Endothelial cell of umbilical vein (primary cell): ENCODE measurements at regions not wholly inside any gene's neighbourhood (a gene's known extent, or its start where the extent isn't known, plus 50 kb on each side); places are given as distances from the start of the nearest gene placed in this dataset.

Experiments used
- BruUV-seq: library from RNA; stranded (reverse); fragments of 400-500 nt; replicated peaks from 2 replicates; lab custom pipeline; 2021; lab: Mats Ljungman, UMichigan
- CTCF ChIA-PET: fragments of 300-600, 350-600 bp; sonication (Branson Sonifier 250); formaldehyde crosslinking; loops from one replicate; lab custom pipeline; 2021; ENCODE audit warnings: antibody characterized with exemption, inconsistent platforms; lab: Charles Lee
- POLR2A ChIA-PET: fragments of 300-600, 350-600 bp; sonication (Branson Sonifier 250); formaldehyde crosslinking; loops from one replicate; lab custom pipeline; 2021; ENCODE audit warnings: antibody characterized with exemption, inconsistent platforms; lab: Charles Lee
- DNase-seq: peaks from one replicate; pipeline ENCODE4 v3.0.0-alpha.2; 2011; ENCODE audit warnings: low read depth, low spot score
- FAIRE-seq: peaks from 2 replicates; lab custom pipeline; 2011; peaks lifted over from hg19 to GRCh38; lab: Jason Lieb, UNC
- H2AFZ ChIP-seq: 2 replicates; pipeline ENCODE4 v1.6.0; 2012; ENCODE audit warnings: low read depth, low read length, control low read depth, inconsistent platforms
- H3K27ac ChIP-seq: 2 replicates; pipeline ENCODE4 v1.5.1; 2011; ENCODE audit warnings: low read depth, mild to moderate bottlenecking, control low read depth, low read length, moderate library complexity; ENCODE audit not compliant: insufficient read depth
- H3K27me3 ChIP-seq, 2 experiments: 2 replicates each; pipeline versions ENCODE4 v1.6.0 to v1.6.1; 2011; ENCODE audit warnings: low read length in 2 of 2, mixed read lengths in 1 of 2; ENCODE audit not compliant: control insufficient read depth in 2 of 2, insufficient read depth in 2 of 2
- H3K36me3 ChIP-seq, 2 experiments: 2 replicates in 1 of 2; 3 replicates in 1 of 2; pipeline ENCODE4 v1.5.1; 2011; ENCODE audit warnings: low read length in 2 of 2, mild to moderate bottlenecking in 1 of 2, moderate library complexity in 1 of 2; ENCODE audit not compliant: control insufficient read depth in 2 of 2, insufficient read depth in 2 of 2; ENCODE audit errors: extremely low read depth in 1 of 2
- H3K4me1 ChIP-seq: 3 replicates; pipeline ENCODE4 v1.5.1; 2011; ENCODE audit warnings: mild to moderate bottlenecking, low read length; ENCODE audit not compliant: control insufficient read depth, insufficient read depth; ENCODE audit errors: extremely low read depth
- H3K4me2 ChIP-seq: 2 replicates; pipeline ENCODE4 v1.6.1; 2011; ENCODE audit warnings: low read length, control low read depth, mixed read lengths; ENCODE audit not compliant: insufficient read depth
- H3K4me3 ChIP-seq, 3 experiments: fragments of 200-600 bp in 1 of 3; sonication (generic), shearing (Covaris generic) in 1 of 3; replicated peaks in 1 of 3; 2 replicates each; pipeline ENCODE4 v1.5.1; 2011 to 2016; ENCODE audit warnings: control low read depth in 3 of 3, low read length in 3 of 3, mild to moderate bottlenecking in 2 of 3, inconsistent platforms in 1 of 3, low read depth in 1 of 3, moderate library complexity in 1 of 3; ENCODE audit not compliant: insufficient read depth in 1 of 3
- H3K79me2 ChIP-seq: 2 replicates; pipeline ENCODE4 v1.6.0; 2012; ENCODE audit warnings: low read length, inconsistent platforms; ENCODE audit not compliant: control insufficient read depth, insufficient read depth
- H3K9ac ChIP-seq: replicated peaks from 2 replicates; pipeline ENCODE3; 2011; ENCODE audit warnings: low read length, control low read depth; ENCODE audit not compliant: insufficient read depth; ENCODE audit errors: extremely low read depth
- H3K9me1 ChIP-seq: replicated peaks from 3 replicates; pipeline ENCODE4 v1.6.0; 2011; ENCODE audit warnings: mild to moderate bottlenecking, low read length; ENCODE audit not compliant: control insufficient read depth, insufficient read depth; ENCODE audit errors: extremely low read depth
- H3K9me3 ChIP-seq: replicated peaks from 2 replicates; pipeline ENCODE4 v1.5.1; 2012; ENCODE audit warnings: low read length, inconsistent platforms; ENCODE audit not compliant: control insufficient read depth, insufficient read depth
- H4K20me1 ChIP-seq: replicated peaks from 2 replicates; pipeline ENCODE3; 2011; ENCODE audit warnings: mild to moderate bottlenecking, low read length; ENCODE audit not compliant: control insufficient read depth, insufficient read depth; ENCODE audit errors: extremely low read depth
- GATA2 ChIP-seq: IDR thresholded peaks from 2 replicates; pipeline ENCODE4 v1.7.0; 2011; ENCODE audit warnings: low read depth, mild to moderate bottlenecking, moderate library complexity, mixed read lengths, low read length; ENCODE audit not compliant: insufficient read length, insufficient read depth
- JUN ChIP-seq: IDR thresholded peaks from 2 replicates; pipeline ENCODE4 v1.6.1; 2011; ENCODE audit warnings: borderline replicate concordance, low read depth; ENCODE audit not compliant: insufficient read length, insufficient read depth
- POLR2A ChIP-seq: IDR thresholded peaks from 2 replicates; pipeline ENCODE4 v1.6.1; 2012; ENCODE audit warnings: low read depth, mild to moderate bottlenecking, control low read depth, low read length
- POLR2AphosphoS5 ChIP-seq: IDR thresholded peaks from 2 replicates; pipeline ENCODE4 v1.6.1; 2012; ENCODE audit warnings: low read depth, mild to moderate bottlenecking, control low read depth, low read length, moderate library complexity; ENCODE audit not compliant: insufficient read depth
- dilution Hi-C: fragments of 300-500 bp; cut with MboI; formaldehyde crosslinking; loops from one replicate; pipeline ENCODE4 v1.15.0; 2019; ENCODE audit warnings: low sequenced_read_pairs; ENCODE audit not compliant: extremely low pct_ligation_motif_present
- intact Hi-C: fragments of 100-400 bp; cut with micrococcal nuclease; formaldehyde crosslinking; loops from one replicate; pipeline ENCODE4 v1.10.0; 2022
- TF ChIP-seq, protein P1 (sequence below): IDR thresholded peaks from 2 replicates; pipeline ENCODE4 v1.6.1; 2011; ENCODE audit not compliant: insufficient read depth, insufficient read length
- TF ChIP-seq, protein P2 (sequence below), 2 donors: IDR thresholded peaks; 1 replicate in 1 of 2; 2 replicates in 1 of 2; pipeline ENCODE4 v1.5.1; 2011; ENCODE audit warnings: low read length in 2 of 2, mild to moderate bottlenecking in 2 of 2, moderate library complexity in 2 of 2, control low read depth in 1 of 2, inconsistent platforms in 1 of 2, low read depth in 1 of 2; ENCODE audit not compliant: insufficient read depth in 1 of 2; ENCODE audit errors: extremely low read depth in 1 of 2

DNA sequence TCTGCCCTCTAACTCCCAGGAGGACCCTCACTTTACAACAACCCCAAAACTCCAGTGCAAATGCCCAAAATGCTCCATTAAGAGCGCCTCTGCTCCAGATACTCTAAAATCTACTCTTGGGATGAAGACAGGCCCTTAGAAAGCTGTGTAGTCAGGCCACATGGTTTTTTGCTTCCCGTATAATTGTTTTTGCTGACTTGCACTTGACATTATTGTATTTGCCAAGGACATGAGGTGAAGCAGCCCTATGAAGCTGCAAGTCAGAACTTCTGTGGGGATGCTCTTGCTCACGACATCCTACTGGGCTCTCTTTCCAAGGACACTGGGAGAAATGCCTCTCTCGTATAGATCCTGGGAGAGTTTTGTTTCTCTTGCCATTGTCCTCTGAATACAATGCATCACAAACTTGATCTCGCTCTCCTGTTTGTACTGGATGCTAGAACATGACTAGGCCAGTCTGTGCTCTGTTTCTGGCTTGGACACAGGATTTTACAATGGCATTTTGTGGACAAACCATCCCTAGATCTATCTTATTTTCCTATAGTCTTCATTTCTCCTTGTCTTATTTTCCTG lies 177.2 kb upstream of the DTNBP1 start:
- no peak for DNase-seq
- CTCF ChIA-PET = no interaction called here

DNA sequence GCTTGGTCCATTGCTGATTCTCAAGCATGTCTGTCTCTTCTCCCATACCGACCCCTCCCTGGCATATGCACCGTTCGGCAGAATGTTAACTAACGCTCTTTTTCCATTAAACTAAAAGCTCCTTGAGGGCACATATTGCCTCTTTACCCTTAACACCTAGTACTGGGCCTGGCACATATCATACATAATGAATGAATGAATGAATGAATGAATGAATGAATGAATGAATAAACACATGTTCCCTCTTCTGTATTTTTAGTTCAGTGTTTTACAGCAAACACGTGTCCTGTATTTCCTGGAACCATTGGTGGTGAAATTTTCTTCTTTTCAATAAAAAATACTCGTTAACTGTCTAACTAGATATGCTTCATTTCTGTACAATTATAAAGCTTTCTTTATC lies 174.4 kb upstream of the DTNBP1 start:
- Histone ChIP-seq H3K9ac (no peak overlapping the region), H4K20me1 (no peaks in the 10 kb centered on the region), H3K27me3 (no peaks in the 10 kb centered on the region), H3K4me2 (no peak overlapping the region), H3K4me3 (no peak overlapping the region), H2AFZ (no peak overlapping the region), H3K4me1 (no peaks in the 10 kb centered on the region), H3K9me3 (no peaks in the 10 kb centered on the region), H3K36me3 (no peaks in the 10 kb centered on the region), H3K79me2 (no peaks in the 10 kb centered on the region), H3K9me1 (no peaks in the 10 kb centered on the region), H3K27ac (no peak overlapping the region)
- CTCF ChIA-PET = interaction anchor here (1.4 to 2.3 kb wide), 2 partner anchors 18 to 132 kb away, joined by 3 to 5 read pairs; no protein-coding TSS in a partner anchor
- dilution Hi-C loops (no loop called here), intact Hi-C loops (no loop called here)
- POLR2A ChIA-PET = no interaction called here
- no peak for DNase-seq
- TF ChIP-seq, protein P1, sequence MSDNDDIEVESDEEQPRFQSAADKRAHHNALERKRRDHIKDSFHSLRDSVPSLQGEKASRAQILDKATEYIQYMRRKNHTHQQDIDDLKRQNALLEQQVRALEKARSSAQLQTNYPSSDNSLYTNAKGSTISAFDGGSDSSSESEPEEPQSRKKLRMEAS = no peak
- no peak for FAIRE-seq
- no TSS peak for BruUV-seq

More for the DNA sequence above, 177.2 kb upstream of the DTNBP1 start:
- BruUV-seq = no TSS peak
- no peaks in the 10 kb centered on the region for H3K79me2 ChIP-seq
- no peaks in the 10 kb centered on the region for H3K9me1 ChIP-seq
- H3K9me3 ChIP-seq = no peaks in the 10 kb centered on the region
- H3K27ac ChIP-seq = no peak overlapping the region
- FAIRE-seq = no peak
- H2AFZ ChIP-seq = no peak overlapping the region
- H3K27me3 ChIP-seq = no peaks in the 10 kb centered on the region
- intact Hi-C loops (no loop called here), dilution Hi-C loops (no loop called here)
- POLR2A ChIA-PET = no interaction called here
- H4K20me1 ChIP-seq = no peaks in the 10 kb centered on the region
- H3K36me3 ChIP-seq = no peaks in the 10 kb centered on the region
- no peak for TF ChIP-seq JUN
- no peak for TF ChIP-seq POLR2AphosphoS5
- TF ChIP-seq GATA2 = no peak
- TF ChIP-seq, protein P2, sequence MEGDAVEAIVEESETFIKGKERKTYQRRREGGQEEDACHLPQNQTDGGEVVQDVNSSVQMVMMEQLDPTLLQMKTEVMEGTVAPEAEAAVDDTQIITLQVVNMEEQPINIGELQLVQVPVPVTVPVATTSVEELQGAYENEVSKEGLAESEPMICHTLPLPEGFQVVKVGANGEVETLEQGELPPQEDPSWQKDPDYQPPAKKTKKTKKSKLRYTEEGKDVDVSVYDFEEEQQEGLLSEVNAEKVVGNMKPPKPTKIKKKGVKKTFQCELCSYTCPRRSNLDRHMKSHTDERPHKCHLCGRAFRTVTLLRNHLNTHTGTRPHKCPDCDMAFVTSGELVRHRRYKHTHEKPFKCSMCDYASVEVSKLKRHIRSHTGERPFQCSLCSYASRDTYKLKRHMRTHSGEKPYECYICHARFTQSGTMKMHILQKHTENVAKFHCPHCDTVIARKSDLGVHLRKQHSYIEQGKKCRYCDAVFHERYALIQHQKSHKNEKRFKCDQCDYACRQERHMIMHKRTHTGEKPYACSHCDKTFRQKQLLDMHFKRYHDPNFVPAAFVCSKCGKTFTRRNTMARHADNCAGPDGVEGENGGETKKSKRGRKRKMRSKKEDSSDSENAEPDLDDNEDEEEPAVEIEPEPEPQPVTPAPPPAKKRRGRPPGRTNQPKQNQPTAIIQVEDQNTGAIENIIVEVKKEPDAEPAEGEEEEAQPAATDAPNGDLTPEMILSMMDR (IDR thresholded peaks at IDR 0.05; ENCODE audit: extremely low read depth in 1 of 2, insufficient read depth in 1 of 2, low read depth in 1 of 2, low read length in 2 of 2) = no peak
- no peak for TF ChIP-seq POLR2A
- H3K9ac ChIP-seq = no peak overlapping the region
- H3K4me3 ChIP-seq = no peak overlapping the region
- no peaks in the 10 kb centered on the region for H3K4me1 ChIP-seq
- no peak overlapping the region for H3K4me2 ChIP-seq
